H9 (cell line): ENCODE measurements at regions not wholly inside any gene's neighbourhood (a gene's known extent, or its start where the extent isn't known, plus 50 kb on each side); places are given as distances from the start of the nearest gene placed in this dataset.

Experiments
- DNase-seq: peaks from one replicate; pipeline ENCODE4 v3.0.0-alpha.2; 2017
- H2AFZ ChIP-seq: one replicate; pipeline ENCODE4 v1.6.1; 2013; ENCODE audit warnings: mild to moderate bottlenecking, low read length, control low read depth, moderate library complexity
- H2AK5ac ChIP-seq: 2 replicates; pipeline ENCODE4 v1.6.1; 2013; ENCODE audit warnings: low read length, control low read depth, mixed read lengths; ENCODE audit not compliant: insufficient read length
- H2BK120ac ChIP-seq: one replicate; pipeline ENCODE4 v1.6.1; 2013; ENCODE audit warnings: low read depth, mild to moderate bottlenecking, low read length, control low read depth, inconsistent platforms; ENCODE audit not compliant: poor library complexity, severe bottlenecking
- H2BK12ac ChIP-seq: 2 replicates; pipeline ENCODE4 v1.6.1; 2013; ENCODE audit warnings: low read length, control low read depth, mixed read lengths, low read depth; ENCODE audit not compliant: insufficient read length
- H2BK15ac ChIP-seq: 2 replicates; pipeline ENCODE4 v1.6.1; 2013; ENCODE audit warnings: low read depth, low read length, control low read depth
- H2BK20ac ChIP-seq: one replicate; pipeline ENCODE4 v1.6.1; 2013; ENCODE audit warnings: low read depth, mild to moderate bottlenecking, low read length, control low read depth, inconsistent platforms; ENCODE audit not compliant: poor library complexity, severe bottlenecking
- H2BK5ac ChIP-seq: 2 replicates; pipeline ENCODE4 v1.6.1; 2013; ENCODE audit warnings: low read length, control low read depth, mixed read lengths; ENCODE audit not compliant: insufficient read length
- H3K14ac ChIP-seq: 2 replicates; pipeline ENCODE4 v1.6.1; 2013; ENCODE audit warnings: low read length, control low read depth; ENCODE audit not compliant: insufficient read depth
- H3K18ac ChIP-seq: 2 replicates; pipeline ENCODE4 v1.6.1; 2013; ENCODE audit warnings: low read depth, mild to moderate bottlenecking, mixed read lengths, low read length, control low read depth; ENCODE audit not compliant: insufficient read length
- H3K23ac ChIP-seq: 2 replicates; pipeline ENCODE4 v1.6.1; 2013; ENCODE audit warnings: low read length, control low read depth, mixed read lengths, low read depth; ENCODE audit not compliant: insufficient read length
- H3K23me2 ChIP-seq: 2 replicates; pipeline ENCODE4 v1.6.1; 2013; ENCODE audit warnings: low read depth, mild to moderate bottlenecking, mixed read lengths, low read length, control low read depth; ENCODE audit not compliant: insufficient read length, poor library complexity, severe bottlenecking
- H3K27ac ChIP-seq: 2 replicates; pipeline ENCODE4 v1.5.1; 2013; ENCODE audit warnings: low read length, control low read depth, mixed read lengths, low read depth; ENCODE audit not compliant: insufficient read length
- H3K27me3 ChIP-seq: 2 replicates; pipeline ENCODE4 v1.6.1; 2013; ENCODE audit warnings: low read length, control low read depth, inconsistent platforms; ENCODE audit not compliant: insufficient read depth
- H3K4ac ChIP-seq: 2 replicates; pipeline ENCODE4 v1.6.1; 2013; ENCODE audit warnings: low read depth, mild to moderate bottlenecking, control low read depth, inconsistent platforms, low read length, moderate library complexity
- H3K4me1 ChIP-seq: 2 replicates; pipeline ENCODE4 v1.6.1; 2013; ENCODE audit warnings: low read length, control low read depth, inconsistent platforms; ENCODE audit not compliant: insufficient read depth
- H3K4me2 ChIP-seq: 2 replicates; pipeline ENCODE4 v1.6.1; 2013; ENCODE audit warnings: low read length, control low read depth, mixed read lengths; ENCODE audit not compliant: insufficient read length, insufficient read depth
- H3K56ac ChIP-seq: 2 replicates; pipeline ENCODE4 v1.6.1; 2013; ENCODE audit warnings: low read depth, mild to moderate bottlenecking, mixed read lengths, low read length, control low read depth; ENCODE audit not compliant: insufficient read length
- H3K79me1 ChIP-seq: 2 replicates; pipeline ENCODE4 v1.6.1; 2013; ENCODE audit warnings: low read depth, mild to moderate bottlenecking, moderate library complexity, low read length, control low read depth, inconsistent platforms; ENCODE audit not compliant: insufficient read depth, poor library complexity, severe bottlenecking
- H3K79me2 ChIP-seq: 2 replicates; pipeline ENCODE4 v1.6.1; 2013; ENCODE audit warnings: low read length, control low read depth, inconsistent platforms; ENCODE audit not compliant: insufficient read depth
- H3K9ac ChIP-seq: 2 replicates; pipeline ENCODE4 v1.6.1; 2013; ENCODE audit warnings: low read length, control low read depth, mixed read lengths; ENCODE audit not compliant: insufficient read length; ENCODE audit errors: extremely low read depth
- H3K9me3 ChIP-seq: one replicate; pipeline ENCODE4 v1.6.1; 2013; ENCODE audit warnings: low read depth, low read length, inconsistent platforms; ENCODE audit not compliant: control insufficient read depth
- H3T11ph ChIP-seq: one replicate; pipeline ENCODE4 v1.6.1; 2013; ENCODE audit warnings: mild to moderate bottlenecking, low read length, control low read depth, inconsistent platforms
- H4K20me1 ChIP-seq: one replicate; pipeline ENCODE4 v1.6.1; 2013; ENCODE audit not compliant: control insufficient read depth, insufficient read length, insufficient read depth
- H4K5ac ChIP-seq: 2 replicates; pipeline ENCODE4 v1.6.1; 2013; ENCODE audit warnings: low read depth, mild to moderate bottlenecking, mixed read lengths, low read length, control low read depth; ENCODE audit not compliant: insufficient read length
- H4K8ac ChIP-seq: replicated peaks from 2 replicates; pipeline ENCODE4 v1.6.1; 2013; ENCODE audit warnings: low read length, control low read depth, mixed read lengths, low read depth; ENCODE audit not compliant: insufficient read length
- H4K91ac ChIP-seq: 2 replicates; pipeline ENCODE4 v1.6.1; 2013; ENCODE audit warnings: low read depth, mild to moderate bottlenecking, moderate library complexity, mixed read lengths, low read length, control low read depth; ENCODE audit not compliant: insufficient read length
- H3K27ac Mint-ChIP-seq, 3 experiments: 2 replicates in 2 of 3; 3 replicates in 1 of 3; pipeline ENCODE4 v1.8.0; 2020 to 2021; ENCODE audit warnings: mixed read lengths in 3 of 3, mild to moderate bottlenecking in 1 of 3, moderate library complexity in 1 of 3
- H3K27me3 Mint-ChIP-seq: 2 replicates; pipeline ENCODE4 v1.8.0; 2021; ENCODE audit warnings: low read depth, mild to moderate bottlenecking, moderate library complexity, mixed read lengths
- H3K36me3 Mint-ChIP-seq, 3 experiments: 2 replicates in 2 of 3; 3 replicates in 1 of 3; pipeline ENCODE4 v1.8.0; 2020 to 2021; ENCODE audit warnings: low read depth in 3 of 3, mixed read lengths in 3 of 3; ENCODE audit not compliant: insufficient read depth in 1 of 3
- H3K4me1 Mint-ChIP-seq, 2 experiments: 2 replicates each; pipeline ENCODE4 v1.8.0; 2020; ENCODE audit warnings: mixed read lengths in 2 of 2
- H3K4me3 Mint-ChIP-seq, 2 experiments: 2 replicates in 1 of 2; 3 replicates in 1 of 2; pipeline ENCODE4 v1.8.0; 2020 to 2021; ENCODE audit warnings: mild to moderate bottlenecking in 2 of 2, mixed read lengths in 2 of 2, moderate library complexity in 1 of 2
- H3K9me3 Mint-ChIP-seq, 2 experiments: 2 replicates in 1 of 2; 3 replicates in 1 of 2; pipeline ENCODE4 v1.8.0; 2020; ENCODE audit warnings: mild to moderate bottlenecking in 2 of 2, mixed read lengths in 2 of 2, moderate library complexity in 1 of 2
- WGBS: extraction: QIAGEN DNeasy Blood & Tissue Kit; methylation state at CpG from one replicate; pipeline ENCODE4 v1.1.7; 2013; ENCODE audit warnings: missing lambda C conversion rate, low lambda C conversion rate, mixed read lengths; ENCODE audit not compliant: insufficient read length; ENCODE audit errors: extremely low coverage; 5-methylcytosine and 5-hydroxymethylcytosine counted together
- TF ChIP-seq, protein P1 (sequence below): fragments of 200-600 bp; sonication (generic); conservative IDR thresholded peaks from 3 replicates; pipeline ENCODE4 v1.8.0; 2021; ENCODE audit warnings: antibody characterized with exemption, mild to moderate bottlenecking

DNA sequence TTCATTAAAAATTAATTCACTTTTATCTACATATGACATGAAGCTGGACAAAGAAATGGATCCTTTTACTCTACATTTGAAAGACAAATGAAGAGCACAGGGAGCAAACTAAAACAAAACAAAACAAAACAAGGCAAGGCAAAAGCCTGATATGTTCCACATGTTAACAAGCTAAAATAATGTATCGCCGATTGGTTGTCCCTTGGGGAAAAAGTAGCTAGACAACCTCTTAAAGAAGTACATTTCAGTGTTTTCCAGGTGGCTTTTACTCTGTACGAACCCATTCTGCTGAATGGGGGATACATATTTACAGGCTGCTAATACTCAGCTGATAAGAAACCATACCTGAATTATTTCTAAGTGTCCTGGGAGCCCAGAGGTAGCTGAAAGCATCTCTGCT, 493.0 kb upstream of the TBL1XR1 start:
- no peak overlapping the region for H3K27ac Mint-ChIP-seq
- H2BK120ac ChIP-seq, result no peak overlapping the region
- no peak overlapping the region for H3K9ac ChIP-seq

More for the DNA sequence above, 493.0 kb upstream of the TBL1XR1 start:
- H3K79me2 ChIP-seq, result no peaks in the 10 kb centered on the region
- H3K4me2 ChIP-seq, result no peak overlapping the region
- H3K9me3 ChIP-seq, result no peaks in the 10 kb centered on the region
- H2BK15ac ChIP-seq, result no peak overlapping the region
- Mint-ChIP-seq H3K27me3 (no peaks in the 10 kb centered on the region), H3K4me1 (peaks cover 18 to 25% of the 10 kb centered on the region in 2 experiments), H3K36me3 (no peaks in the 10 kb centered on the region), H3K4me3 (no peak overlapping the region), H3K9me3 (no peaks in the 10 kb centered on the region)
- no peak for DNase-seq
- TF ChIP-seq, protein P1, sequence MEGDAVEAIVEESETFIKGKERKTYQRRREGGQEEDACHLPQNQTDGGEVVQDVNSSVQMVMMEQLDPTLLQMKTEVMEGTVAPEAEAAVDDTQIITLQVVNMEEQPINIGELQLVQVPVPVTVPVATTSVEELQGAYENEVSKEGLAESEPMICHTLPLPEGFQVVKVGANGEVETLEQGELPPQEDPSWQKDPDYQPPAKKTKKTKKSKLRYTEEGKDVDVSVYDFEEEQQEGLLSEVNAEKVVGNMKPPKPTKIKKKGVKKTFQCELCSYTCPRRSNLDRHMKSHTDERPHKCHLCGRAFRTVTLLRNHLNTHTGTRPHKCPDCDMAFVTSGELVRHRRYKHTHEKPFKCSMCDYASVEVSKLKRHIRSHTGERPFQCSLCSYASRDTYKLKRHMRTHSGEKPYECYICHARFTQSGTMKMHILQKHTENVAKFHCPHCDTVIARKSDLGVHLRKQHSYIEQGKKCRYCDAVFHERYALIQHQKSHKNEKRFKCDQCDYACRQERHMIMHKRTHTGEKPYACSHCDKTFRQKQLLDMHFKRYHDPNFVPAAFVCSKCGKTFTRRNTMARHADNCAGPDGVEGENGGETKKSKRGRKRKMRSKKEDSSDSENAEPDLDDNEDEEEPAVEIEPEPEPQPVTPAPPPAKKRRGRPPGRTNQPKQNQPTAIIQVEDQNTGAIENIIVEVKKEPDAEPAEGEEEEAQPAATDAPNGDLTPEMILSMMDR, result no peak
- no peak overlapping the region for H3K4ac ChIP-seq
- H3T11ph ChIP-seq, result no peak overlapping the region
- no peak overlapping the region for H2BK20ac ChIP-seq
- H2AFZ ChIP-seq, result no peak overlapping the region
- no peaks in the 10 kb centered on the region for H4K20me1 ChIP-seq
- no peaks in the 10 kb centered on the region for H3K79me1 ChIP-seq
- H3K18ac ChIP-seq, result no peak overlapping the region
- no peak overlapping the region for H3K14ac ChIP-seq
- H2BK12ac ChIP-seq, result no peak overlapping the region
- no peak overlapping the region for H3K23ac ChIP-seq
- H4K8ac ChIP-seq, result no peak overlapping the region
- no peak overlapping the region for H3K27ac ChIP-seq
- no peaks in the 10 kb centered on the region for H3K27me3 ChIP-seq
- no peak overlapping the region for H2AK5ac ChIP-seq
- H2BK5ac ChIP-seq, result no peak overlapping the region
- H3K56ac ChIP-seq, result no peak overlapping the region
- WGBS, result no CpG with 5 or more reads among the region's 3 CpGs
- H4K5ac ChIP-seq, result no peak overlapping the region
- H3K4me1 ChIP-seq, result no peaks in the 10 kb centered on the region; the same call in 1 of the 2 replicates
- H3K23me2 ChIP-seq, result no peaks in the 10 kb centered on the region
- no peak overlapping the region for H4K91ac ChIP-seq
